ENCODE measurements at regions not wholly inside any gene's neighbourhood (a gene's known extent, or its start where the extent isn't known, plus 50 kb on each side); places are given as distances from the start of the nearest gene placed in this dataset.

DNA sequence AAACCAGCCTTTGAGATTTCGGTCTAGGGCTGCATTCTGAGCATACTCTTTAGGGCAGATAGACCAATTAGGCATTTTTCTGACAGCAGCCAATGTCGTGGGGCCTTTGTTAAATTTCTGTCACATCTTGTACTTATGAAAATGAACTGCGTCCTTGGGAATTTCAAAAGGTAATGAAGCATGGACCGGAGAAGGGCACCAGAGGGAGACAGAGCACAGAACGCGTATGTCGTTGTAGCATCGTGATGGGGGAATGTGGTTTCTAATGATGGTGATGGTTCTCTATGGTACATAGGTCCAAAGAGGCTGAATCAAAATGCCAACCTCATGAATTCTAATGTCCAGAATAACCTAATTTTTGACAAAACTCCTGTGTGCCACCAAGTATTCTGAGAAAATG lies 483.9 kb upstream of the CRIM1 start:
- H3K4me1 Mint-ChIP-seq: peaks cover 4% of the 10 kb centered on the region
- H3K9me3 Mint-ChIP-seq: no peaks in the 10 kb centered on the region
- H3K4me3 Mint-ChIP-seq: no peak overlapping the region
- DNase-seq: no peak
- H3K27ac Mint-ChIP-seq: no peak overlapping the region
- H3K36me3 Mint-ChIP-seq (ENCODE audit: low read depth): no peaks in the 10 kb centered on the region
- no peak for TF ChIP-seq CTCF (IDR thresholded peaks at IDR 0.05)
- H3K27me3 Mint-ChIP-seq (ENCODE audit: low read depth, poor library complexity): peaks cover 7% of the 10 kb centered on the region

GRCh38 chr2:35870713-35871112 lies 484.9 kb upstream of the CRIM1 start:
- H3K4me3 Mint-ChIP-seq: no peak overlapping the region
- DNase-seq: no peak
- no peaks in the 10 kb centered on the region for H3K9me3 Mint-ChIP-seq
- TF ChIP-seq CTCF (IDR thresholded peaks at IDR 0.05): no peak
- H3K4me1 Mint-ChIP-seq: no peaks in the 10 kb centered on the region
- H3K36me3 Mint-ChIP-seq (ENCODE audit: low read depth): no peaks in the 10 kb centered on the region
- H3K27me3 Mint-ChIP-seq (ENCODE audit: low read depth, poor library complexity): peaks cover 7% of the 10 kb centered on the region
- H3K27ac Mint-ChIP-seq: no peak overlapping the region

DNA sequence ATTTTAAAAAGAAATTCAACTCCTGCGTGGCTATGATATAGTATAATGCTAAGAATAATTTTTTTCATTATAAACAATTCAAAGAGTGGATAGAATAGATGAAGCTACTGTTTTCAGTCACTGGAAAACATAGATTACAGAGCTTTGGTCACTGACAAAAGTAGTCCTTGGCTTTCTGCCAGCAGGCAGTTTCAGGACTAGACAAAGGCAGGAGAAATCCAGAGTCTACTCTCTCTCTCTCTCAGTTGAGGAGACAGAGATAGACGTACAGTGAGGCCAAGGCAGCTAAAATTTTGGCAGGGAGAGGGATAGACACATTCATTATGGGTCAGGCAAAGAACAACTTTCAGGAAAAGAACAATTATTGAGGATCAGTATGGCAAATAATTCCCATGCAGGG lies 491.4 kb upstream of the CRIM1 start:
- TF ChIP-seq CTCF (IDR thresholded peaks at IDR 0.05): no peak

GRCh38 chr2:35858216-35858615 lies 497.4 kb upstream of the CRIM1 start:
- Mint-ChIP-seq H3K4me1 (peaks cover 5% of the 10 kb centered on the region), H3K9me3 (no peaks in the 10 kb centered on the region), H3K36me3 (ENCODE audit: low read depth) (no peaks in the 10 kb centered on the region), H3K27me3 (ENCODE audit: low read depth, poor library complexity) (no peaks in the 10 kb centered on the region), H3K4me3 (no peak overlapping the region), H3K27ac (no peak overlapping the region)
- DNase-seq: no peak
- TF ChIP-seq CTCF (IDR thresholded peaks at IDR 0.05): no peak

More for the DNA sequence above, 491.4 kb upstream of the CRIM1 start:
- H3K27ac Mint-ChIP-seq: peak overlapping the region; percentile 47
- peaks cover 7% of the 10 kb centered on the region for H3K27me3 Mint-ChIP-seq (ENCODE audit: low read depth, poor library complexity)
- H3K4me1 Mint-ChIP-seq: no peaks in the 10 kb centered on the region
- H3K9me3 Mint-ChIP-seq: no peaks in the 10 kb centered on the region
- no peaks in the 10 kb centered on the region for H3K36me3 Mint-ChIP-seq (ENCODE audit: low read depth)
- H3K4me3 Mint-ChIP-seq: no peak overlapping the region
- DNase-seq: no peak

DNA sequence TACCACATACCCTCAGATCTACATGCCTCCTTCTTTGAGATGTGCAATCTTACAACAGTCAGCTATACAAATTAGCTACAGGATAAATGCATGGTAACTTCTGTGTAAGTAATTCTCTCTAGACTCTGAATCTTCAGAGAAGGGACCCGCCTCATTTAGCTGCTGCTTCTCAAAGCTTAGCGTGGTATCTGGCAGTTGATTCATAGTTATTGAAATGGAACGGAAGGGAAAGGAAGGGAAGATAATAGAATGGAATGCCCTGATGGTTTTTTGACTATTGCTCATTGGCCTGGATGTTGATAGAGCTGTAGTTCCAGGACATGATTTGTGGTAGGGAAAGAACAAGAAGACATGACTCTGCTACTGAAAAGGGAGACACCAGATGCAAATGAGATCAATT lies 498.1 kb upstream of the CRIM1 start:
- peaks cover 5% of the 10 kb centered on the region for H3K4me1 Mint-ChIP-seq
- no peak overlapping the region for H3K27ac Mint-ChIP-seq
- H3K27me3 Mint-ChIP-seq (ENCODE audit: low read depth, poor library complexity): no peaks in the 10 kb centered on the region
- H3K4me3 Mint-ChIP-seq: no peak overlapping the region
- no peak for TF ChIP-seq CTCF (IDR thresholded peaks at IDR 0.05)
- no peak for DNase-seq
- H3K9me3 Mint-ChIP-seq: no peaks in the 10 kb centered on the region
- H3K36me3 Mint-ChIP-seq (ENCODE audit: low read depth): no peaks in the 10 kb centered on the region

DNA sequence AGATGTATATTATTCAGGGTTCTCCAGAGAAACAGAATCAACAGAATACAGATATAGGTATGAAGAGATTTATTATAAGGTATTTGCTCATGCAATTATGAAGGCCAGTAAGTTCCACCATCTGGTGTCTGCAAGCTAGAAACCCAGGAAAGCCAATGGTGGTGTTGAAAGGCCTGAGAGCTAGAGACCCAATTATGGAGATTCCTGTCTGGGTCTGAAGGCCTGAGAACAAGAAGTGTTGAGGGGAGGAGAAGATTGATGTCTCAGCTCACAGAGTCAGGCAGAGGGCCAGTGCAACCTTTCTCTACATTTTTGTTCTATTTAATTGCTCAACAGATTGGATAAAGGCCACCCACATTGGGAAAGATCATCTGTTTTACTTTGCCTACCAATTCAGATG lies 524.2 kb upstream of the CRIM1 start:
- TF ChIP-seq CTCF (IDR thresholded peaks at IDR 0.05): no peak
- no peak overlapping the region for H3K4me3 Mint-ChIP-seq
- H3K4me1 Mint-ChIP-seq: peaks cover 15% of the 10 kb centered on the region
- H3K27ac Mint-ChIP-seq: no peak overlapping the region
- no peaks in the 10 kb centered on the region for H3K27me3 Mint-ChIP-seq (ENCODE audit: low read depth, poor library complexity)
- no peaks in the 10 kb centered on the region for H3K36me3 Mint-ChIP-seq (ENCODE audit: low read depth)
- no peaks in the 10 kb centered on the region for H3K9me3 Mint-ChIP-seq
- no peak for DNase-seq

Data from nephron progenitor cell (in vitro differentiated cells).